Nephron progenitor cell (in vitro differentiated cells): ENCODE measurements at regions not wholly inside any gene's neighbourhood (a gene's known extent, or its start where the extent isn't known, plus 50 kb on each side); places are given as distances from the start of the nearest gene placed in this dataset.

Source experiments
- DNase-seq: peaks from one replicate; pipeline ENCODE4 v3.0.0; 2021
- H3K27ac Mint-ChIP-seq: 2 replicates; pipeline ENCODE4 v1.8.0; 2021; ENCODE audit warnings: mild to moderate bottlenecking, moderate library complexity, mixed read lengths
- H3K27me3 Mint-ChIP-seq: 2 replicates; pipeline ENCODE4 v1.8.0; 2021; ENCODE audit warnings: mild to moderate bottlenecking, low read depth, mixed read lengths; ENCODE audit not compliant: poor library complexity
- H3K36me3 Mint-ChIP-seq: 2 replicates; pipeline ENCODE4 v1.8.0; 2021; ENCODE audit warnings: low read depth, mixed read lengths
- H3K4me1 Mint-ChIP-seq: 2 replicates; pipeline ENCODE4 v1.8.0; 2021; ENCODE audit warnings: mixed read lengths
- H3K4me3 Mint-ChIP-seq: 2 replicates; pipeline ENCODE4 v1.8.0; 2021; ENCODE audit warnings: mild to moderate bottlenecking, moderate library complexity, mixed read lengths
- H3K9me3 Mint-ChIP-seq: 2 replicates; pipeline ENCODE4 v1.8.0; 2021; ENCODE audit warnings: mild to moderate bottlenecking, moderate library complexity, mixed read lengths
- TF ChIP-seq, protein P1 (sequence below): fragments of 200-600 bp; sonication (generic); IDR thresholded peaks from 2 replicates; pipeline ENCODE4 v1.5.0; 2021; ENCODE audit warnings: antibody characterized with exemption

DNA sequence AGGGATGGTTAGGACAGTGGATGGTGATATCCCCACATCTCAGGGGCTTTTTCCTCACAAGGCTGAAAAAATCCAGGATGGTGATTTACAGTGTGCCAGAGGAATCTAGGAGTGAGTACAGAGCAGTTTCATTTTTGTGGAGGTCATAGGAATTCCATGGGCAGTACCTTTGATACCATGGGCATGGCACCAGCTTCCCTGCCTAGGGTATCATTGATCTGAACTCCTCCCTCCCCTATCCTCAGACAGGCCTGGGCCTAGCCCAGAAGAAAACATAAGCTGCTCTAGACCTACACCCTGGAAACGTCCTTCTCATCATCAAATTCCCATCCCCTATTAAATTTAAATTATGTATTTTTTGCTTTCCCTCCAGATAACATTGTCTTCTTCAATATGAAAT, 136.3 kb upstream of the KLHL29 start:
- Mint-ChIP-seq H3K36me3 (no peaks in the 10 kb centered on the region), H3K27ac (no peak overlapping the region), H3K4me1 (no peaks in the 10 kb centered on the region), H3K9me3 (no peaks in the 10 kb centered on the region), H3K27me3 (peaks cover 8% of the 10 kb centered on the region), H3K4me3 (no peak overlapping the region)
- DNase-seq, result no peak
- TF ChIP-seq, protein P1, sequence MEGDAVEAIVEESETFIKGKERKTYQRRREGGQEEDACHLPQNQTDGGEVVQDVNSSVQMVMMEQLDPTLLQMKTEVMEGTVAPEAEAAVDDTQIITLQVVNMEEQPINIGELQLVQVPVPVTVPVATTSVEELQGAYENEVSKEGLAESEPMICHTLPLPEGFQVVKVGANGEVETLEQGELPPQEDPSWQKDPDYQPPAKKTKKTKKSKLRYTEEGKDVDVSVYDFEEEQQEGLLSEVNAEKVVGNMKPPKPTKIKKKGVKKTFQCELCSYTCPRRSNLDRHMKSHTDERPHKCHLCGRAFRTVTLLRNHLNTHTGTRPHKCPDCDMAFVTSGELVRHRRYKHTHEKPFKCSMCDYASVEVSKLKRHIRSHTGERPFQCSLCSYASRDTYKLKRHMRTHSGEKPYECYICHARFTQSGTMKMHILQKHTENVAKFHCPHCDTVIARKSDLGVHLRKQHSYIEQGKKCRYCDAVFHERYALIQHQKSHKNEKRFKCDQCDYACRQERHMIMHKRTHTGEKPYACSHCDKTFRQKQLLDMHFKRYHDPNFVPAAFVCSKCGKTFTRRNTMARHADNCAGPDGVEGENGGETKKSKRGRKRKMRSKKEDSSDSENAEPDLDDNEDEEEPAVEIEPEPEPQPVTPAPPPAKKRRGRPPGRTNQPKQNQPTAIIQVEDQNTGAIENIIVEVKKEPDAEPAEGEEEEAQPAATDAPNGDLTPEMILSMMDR, result no peak

GRCh38 chr2:23249348-23249747, 135.6 kb upstream of the KLHL29 start:
- Mint-ChIP-seq H3K27ac (no peak overlapping the region), H3K27me3 (peaks cover 8% of the 10 kb centered on the region), H3K4me1 (no peaks in the 10 kb centered on the region), H3K4me3 (no peak overlapping the region), H3K9me3 (no peaks in the 10 kb centered on the region), H3K36me3 (no peaks in the 10 kb centered on the region)
- no peak for DNase-seq
- TF ChIP-seq, protein P1, result no peak

GRCh38 chr2:23250371-23250770, 134.6 kb upstream of the KLHL29 start:
- peaks cover 8% of the 10 kb centered on the region for H3K27me3 Mint-ChIP-seq
- H3K4me1 Mint-ChIP-seq, result no peaks in the 10 kb centered on the region
- TF ChIP-seq, protein P1, result no peak

DNA sequence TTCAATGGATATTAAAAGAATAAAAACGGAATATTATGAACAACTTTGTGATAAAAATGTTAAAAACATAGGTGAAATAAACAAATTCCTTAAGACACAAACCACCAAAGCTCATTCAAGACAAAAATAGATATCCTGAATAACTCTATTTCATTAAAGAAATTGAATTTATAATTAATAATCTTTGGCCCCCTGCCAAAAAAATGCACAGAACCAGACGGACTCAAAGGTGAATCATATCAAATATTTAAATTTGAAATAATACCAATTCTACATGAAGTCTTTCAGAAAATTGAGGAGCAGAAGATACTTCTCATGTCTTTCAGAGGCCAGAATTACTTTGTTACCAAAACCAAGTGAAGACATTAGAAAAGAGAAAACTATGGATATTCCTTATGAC, 128.3 kb upstream of the KLHL29 start:
- H3K27ac Mint-ChIP-seq, result no peak overlapping the region
- no peak overlapping the region for H3K4me3 Mint-ChIP-seq
- no peaks in the 10 kb centered on the region for H3K36me3 Mint-ChIP-seq
- DNase-seq, result no peak
- no peaks in the 10 kb centered on the region for H3K9me3 Mint-ChIP-seq
- H3K27me3 Mint-ChIP-seq, result peaks cover 11% of the 10 kb centered on the region
- TF ChIP-seq, protein P1, result no peak
- no peaks in the 10 kb centered on the region for H3K4me1 Mint-ChIP-seq

More at GRCh38 chr2:23250371-23250770, 134.6 kb upstream of the KLHL29 start:
- DNase-seq, result no peak
- Mint-ChIP-seq H3K4me3 (no peak overlapping the region), H3K36me3 (no peaks in the 10 kb centered on the region), H3K9me3 (no peaks in the 10 kb centered on the region), H3K27ac (no peak overlapping the region)

DNA sequence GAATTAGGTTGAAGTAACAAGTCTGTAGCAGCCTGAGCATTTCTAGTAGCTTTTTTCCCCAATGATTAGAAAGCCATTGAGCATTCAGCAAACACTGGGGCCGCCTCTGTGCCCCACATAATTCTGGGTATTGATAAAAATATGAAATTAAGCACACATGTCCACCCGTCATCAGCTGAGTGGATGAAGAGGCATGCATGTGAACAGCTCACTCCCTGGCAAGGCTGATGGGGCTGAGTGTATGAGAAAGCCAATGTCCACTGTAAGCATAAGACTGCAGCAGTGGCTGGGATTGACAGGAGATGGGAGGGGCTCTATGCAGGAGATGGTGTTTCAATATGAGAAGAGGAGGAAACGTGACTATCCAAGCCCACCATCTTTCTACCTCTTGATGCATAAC, 124.4 kb upstream of the KLHL29 start:
- TF ChIP-seq, protein P1, result no peak
- Mint-ChIP-seq H3K36me3 (no peaks in the 10 kb centered on the region), H3K9me3 (no peaks in the 10 kb centered on the region), H3K4me3 (no peak overlapping the region), H3K27me3 (peaks cover 9% of the 10 kb centered on the region), H3K27ac (no peak overlapping the region), H3K4me1 (no peaks in the 10 kb centered on the region)
- DNase-seq, result no peak

GRCh38 chr2:23268467-23269263, 116.3 kb upstream of the KLHL29 start:
- H3K27ac Mint-ChIP-seq, result no peak overlapping the region
- TF ChIP-seq, protein P1, result no peak
- H3K27me3 Mint-ChIP-seq, result no peaks in the 10 kb centered on the region
- H3K4me3 Mint-ChIP-seq, result no peak overlapping the region
- no peaks in the 10 kb centered on the region for H3K9me3 Mint-ChIP-seq
- no peak for DNase-seq
- H3K4me1 Mint-ChIP-seq, result peaks cover 9% of the 10 kb centered on the region
- no peaks in the 10 kb centered on the region for H3K36me3 Mint-ChIP-seq
